Smooth muscle cell (in vitro differentiated cells): ENCODE measurements at regions not wholly inside any gene's neighbourhood (a gene's known extent, or its start where the extent isn't known, plus 50 kb on each side); places are given as distances from the start of the nearest gene placed in this dataset.

ENCODE experiments used
- DNase-seq: peaks from one replicate; lab custom pipeline; 2025; ENCODE audit not compliant: unreplicated experiment; lab: John Stamatoyannopoulos, UW
- H2AFZ ChIP-seq: fragments of 200-600 bp; sonication (generic); 2 replicates; pipeline ENCODE4 v1.6.0; 2016; ENCODE audit warnings: antibody characterized with exemption, low read depth, mild to moderate bottlenecking
- H3F3A ChIP-seq: fragments of 200-600 bp; sonication (generic); 2 replicates; pipeline ENCODE4 v1.6.0; 2017; ENCODE audit warnings: antibody characterized with exemption, low read depth
- H3K27ac ChIP-seq: fragments of 200-600 bp; sonication (generic); 2 replicates; pipeline ENCODE4 v1.5.1; 2016; ENCODE audit warnings: low read depth, mild to moderate bottlenecking
- H3K27me3 ChIP-seq: fragments of 200-600 bp; sonication (generic); 2 replicates; pipeline ENCODE4 v1.6.1; 2016; ENCODE audit warnings: low read depth, mild to moderate bottlenecking
- H3K36me3 ChIP-seq: fragments of 200-600 bp; sonication (generic); 2 replicates; pipeline ENCODE4 v1.5.1; 2016; ENCODE audit warnings: low read depth
- H3K4me1 ChIP-seq: fragments of 200-600 bp; sonication (generic); 2 replicates; pipeline ENCODE4 v1.5.1; 2016; ENCODE audit warnings: low read depth
- H3K4me2 ChIP-seq: fragments of 200-600 bp; sonication (generic); 2 replicates; pipeline ENCODE4 v1.6.0; 2016; ENCODE audit warnings: mild to moderate bottlenecking
- H3K4me3 ChIP-seq: fragments of 200-600 bp; sonication (generic); 2 replicates; pipeline ENCODE4 v1.5.1; 2016; ENCODE audit warnings: mild to moderate bottlenecking
- H3K79me2 ChIP-seq: fragments of 200-600 bp; sonication (generic); 2 replicates; pipeline ENCODE4 v1.6.0; 2016; ENCODE audit warnings: low read depth, mild to moderate bottlenecking
- H3K9ac ChIP-seq: fragments of 200-600 bp; sonication (generic); 2 replicates; pipeline ENCODE4 v1.6.0; 2016; ENCODE audit warnings: low read depth
- H3K9me3 ChIP-seq: fragments of 200-600 bp; sonication (generic); replicated peaks from 2 replicates; pipeline ENCODE4 v1.5.1; 2016; ENCODE audit warnings: low read depth
- H4K20me1 ChIP-seq: fragments of 200-600 bp; sonication (generic); 2 replicates; pipeline ENCODE4 v1.6.0; 2016; ENCODE audit warnings: low read depth
- WGBS: methylation state at CpG from one replicate; pipeline ENCODE4 v1.1.7; 2016; ENCODE audit warnings: low lambda C conversion rate; 5-methylcytosine and 5-hydroxymethylcytosine counted together
- TF ChIP-seq, protein P1 (sequence below): fragments of 200-600 bp; sonication (generic); IDR thresholded peaks from 2 replicates; pipeline ENCODE4 v1.5.1; 2017; ENCODE audit warnings: borderline replicate concordance, mild to moderate bottlenecking, antibody characterized with exemption; ENCODE audit not compliant: insufficient read depth, poor library complexity, severe bottlenecking

DNA sequence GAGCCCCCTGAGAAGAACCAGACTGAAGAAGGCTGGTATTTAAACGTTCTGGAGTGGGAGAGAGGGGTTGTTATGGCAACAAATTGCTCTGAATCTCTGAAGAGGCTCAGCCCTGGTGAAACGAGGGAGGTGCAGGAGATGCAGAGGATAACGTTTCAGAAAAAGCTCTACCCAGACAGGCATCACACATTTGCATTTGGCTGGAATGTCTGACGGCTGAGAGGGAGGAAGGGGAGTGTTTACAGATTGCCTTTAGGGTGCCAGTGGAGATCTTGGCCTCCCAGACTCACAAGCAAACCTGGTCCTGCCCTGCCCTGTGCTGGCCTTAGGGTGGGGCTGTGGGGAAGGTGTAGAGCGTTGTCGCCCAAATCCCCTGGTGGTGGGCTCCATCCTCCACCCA lies 169.0 kb upstream of the AJAP1 start:
- no peaks in the 10 kb centered on the region for H3K36me3 ChIP-seq
- H3K9me3 ChIP-seq, result no peaks in the 10 kb centered on the region

DNA sequence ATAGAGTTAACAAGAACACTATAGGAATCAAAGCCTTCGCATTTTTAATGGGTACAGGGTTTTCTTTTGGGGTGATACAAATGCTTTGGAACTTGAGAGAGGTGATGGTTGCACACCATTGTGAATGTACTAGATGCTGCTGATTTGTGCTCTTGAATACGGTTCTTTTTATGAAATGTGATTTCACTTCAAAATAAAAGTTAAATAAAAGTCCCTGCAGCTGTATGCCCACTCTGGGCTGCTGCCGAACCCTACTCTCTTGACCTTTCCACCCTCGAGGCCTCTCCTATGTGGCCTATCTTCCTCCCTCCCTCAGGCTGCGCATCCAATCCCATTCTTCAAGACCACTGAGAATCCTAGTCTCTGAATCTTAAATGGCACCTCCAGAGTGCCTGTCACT lies 168.5 kb upstream of the AJAP1 start:
- WGBS, result 90% methylated on average over 5 of the region's 5 CpGs
- no peak overlapping the region for H3K4me2 ChIP-seq
- H3K9me3 ChIP-seq, result no peaks in the 10 kb centered on the region
- no peak overlapping the region for H3K9ac ChIP-seq
- H3F3A ChIP-seq, result no peaks in the 10 kb centered on the region
- H3K4me3 ChIP-seq, result no peak overlapping the region
- no peaks in the 10 kb centered on the region for H3K36me3 ChIP-seq
- no peaks in the 10 kb centered on the region for H4K20me1 ChIP-seq
- H3K4me1 ChIP-seq, result no peaks in the 10 kb centered on the region
- H3K79me2 ChIP-seq, result no peaks in the 10 kb centered on the region
- TF ChIP-seq, protein P1, sequence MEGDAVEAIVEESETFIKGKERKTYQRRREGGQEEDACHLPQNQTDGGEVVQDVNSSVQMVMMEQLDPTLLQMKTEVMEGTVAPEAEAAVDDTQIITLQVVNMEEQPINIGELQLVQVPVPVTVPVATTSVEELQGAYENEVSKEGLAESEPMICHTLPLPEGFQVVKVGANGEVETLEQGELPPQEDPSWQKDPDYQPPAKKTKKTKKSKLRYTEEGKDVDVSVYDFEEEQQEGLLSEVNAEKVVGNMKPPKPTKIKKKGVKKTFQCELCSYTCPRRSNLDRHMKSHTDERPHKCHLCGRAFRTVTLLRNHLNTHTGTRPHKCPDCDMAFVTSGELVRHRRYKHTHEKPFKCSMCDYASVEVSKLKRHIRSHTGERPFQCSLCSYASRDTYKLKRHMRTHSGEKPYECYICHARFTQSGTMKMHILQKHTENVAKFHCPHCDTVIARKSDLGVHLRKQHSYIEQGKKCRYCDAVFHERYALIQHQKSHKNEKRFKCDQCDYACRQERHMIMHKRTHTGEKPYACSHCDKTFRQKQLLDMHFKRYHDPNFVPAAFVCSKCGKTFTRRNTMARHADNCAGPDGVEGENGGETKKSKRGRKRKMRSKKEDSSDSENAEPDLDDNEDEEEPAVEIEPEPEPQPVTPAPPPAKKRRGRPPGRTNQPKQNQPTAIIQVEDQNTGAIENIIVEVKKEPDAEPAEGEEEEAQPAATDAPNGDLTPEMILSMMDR, result no peak
- H2AFZ ChIP-seq, result no peak overlapping the region
- no peak overlapping the region for H3K27ac ChIP-seq
- no peaks in the 10 kb centered on the region for H3K27me3 ChIP-seq
- DNase-seq, result no peak

More for the DNA sequence above, 169.0 kb upstream of the AJAP1 start:
- no peak overlapping the region for H3K4me3 ChIP-seq
- DNase-seq, result no peak
- no peaks in the 10 kb centered on the region for H3F3A ChIP-seq
- no peaks in the 10 kb centered on the region for H3K79me2 ChIP-seq
- no peaks in the 10 kb centered on the region for H4K20me1 ChIP-seq
- 29% methylated on average over 6 of the region's 6 CpGs for WGBS
- H3K4me2 ChIP-seq, result no peak overlapping the region
- no peak overlapping the region for H3K27ac ChIP-seq
- H3K9ac ChIP-seq, result no peak overlapping the region
- H2AFZ ChIP-seq, result no peak overlapping the region
- TF ChIP-seq, protein P1, result no peak
- H3K4me1 ChIP-seq, result no peaks in the 10 kb centered on the region
- H3K27me3 ChIP-seq, result no peaks in the 10 kb centered on the region

DNA sequence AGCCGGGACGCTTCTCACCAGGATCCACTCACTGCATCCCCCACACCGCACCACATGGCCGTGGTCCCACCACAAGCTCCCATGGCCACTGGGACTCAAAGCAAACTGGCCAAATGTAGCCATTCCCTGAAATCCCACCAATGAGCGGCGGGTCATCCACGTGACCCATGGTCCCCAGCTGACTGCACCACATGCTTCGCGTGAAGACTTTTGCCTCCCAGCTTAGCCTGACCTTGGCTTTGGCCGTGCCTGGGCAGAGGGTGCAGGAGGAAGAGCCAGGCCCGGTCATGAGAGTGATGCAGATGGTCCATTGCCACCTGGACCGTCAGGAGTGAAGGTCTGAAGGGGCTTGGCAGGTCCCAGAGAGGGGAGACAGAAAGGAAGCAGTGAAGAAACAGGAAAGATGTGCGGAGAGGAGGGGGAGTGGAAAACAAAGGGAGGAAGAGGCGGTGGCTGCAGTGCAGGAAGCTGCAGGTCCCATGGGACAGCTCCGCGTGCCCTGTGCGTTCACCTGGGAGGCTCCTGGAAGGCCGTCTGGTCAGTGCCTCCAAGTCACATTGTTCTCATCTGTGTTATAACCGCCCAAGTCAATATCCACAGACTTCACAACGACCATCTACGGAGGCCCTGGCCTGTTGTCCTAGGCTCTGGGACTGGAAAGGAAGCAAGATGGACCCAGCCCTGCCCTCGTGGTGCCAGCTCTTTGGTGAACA lies 167.8 kb upstream of the AJAP1 start:
- Histone ChIP-seq H2AFZ (no peak overlapping the region), H3K27me3 (no peaks in the 10 kb centered on the region), H3K4me1 (no peaks in the 10 kb centered on the region), H3K9ac (no peak overlapping the region), H3K79me2 (no peaks in the 10 kb centered on the region), H3K36me3 (no peaks in the 10 kb centered on the region), H3K4me2 (no peak overlapping the region), H3K4me3 (no peak overlapping the region), H4K20me1 (no peaks in the 10 kb centered on the region), H3F3A (no peaks in the 10 kb centered on the region), H3K9me3 (no peaks in the 10 kb centered on the region), H3K27ac (no peak overlapping the region)
- DNase-seq, result no peak
- TF ChIP-seq, protein P1, result no peak
- 94% methylated on average over 22 of the region's 22 CpGs for WGBS

DNA sequence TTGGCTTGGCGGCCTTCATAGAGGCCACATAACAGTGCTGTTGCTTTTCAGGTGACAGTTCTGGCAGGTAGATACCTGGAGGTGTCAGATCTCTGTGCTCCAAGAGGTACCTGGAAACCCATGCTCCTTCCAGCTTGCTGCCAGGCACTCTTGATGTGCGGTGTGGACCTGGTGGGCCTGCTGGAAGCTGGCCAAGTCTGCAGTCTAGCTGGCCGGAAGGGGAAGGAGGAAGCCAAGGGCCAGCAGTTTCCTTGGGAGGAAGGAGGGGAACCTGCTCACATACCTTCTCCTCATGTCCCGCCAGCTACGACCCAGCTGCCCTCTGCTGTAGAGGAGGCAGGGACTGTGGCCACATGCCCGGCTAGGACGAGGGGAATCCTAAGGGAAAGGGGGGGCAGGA lies 166.4 kb upstream of the AJAP1 start:
- H3K36me3 ChIP-seq, result no peaks in the 10 kb centered on the region
- no peaks in the 10 kb centered on the region for H3F3A ChIP-seq
- no peak overlapping the region for H3K4me2 ChIP-seq
- no peak for DNase-seq
- WGBS, result 87% methylated on average over 7 of the region's 7 CpGs
- H4K20me1 ChIP-seq, result no peaks in the 10 kb centered on the region
- H3K27ac ChIP-seq, result no peak overlapping the region
- no peaks in the 10 kb centered on the region for H3K79me2 ChIP-seq
- H3K4me3 ChIP-seq, result no peak overlapping the region
- H3K27me3 ChIP-seq, result no peaks in the 10 kb centered on the region
- no peak overlapping the region for H3K9ac ChIP-seq
- H2AFZ ChIP-seq, result no peak overlapping the region
- TF ChIP-seq, protein P1, result no peak
- no peaks in the 10 kb centered on the region for H3K9me3 ChIP-seq
- H3K4me1 ChIP-seq, result no peaks in the 10 kb centered on the region
